ENCODE measurements at regions not wholly inside any gene's neighbourhood (a gene's known extent, or its start where the extent isn't known, plus 50 kb on each side); places are given as distances from the start of the nearest gene placed in this dataset.

- peak; percentile 89 for ATAC-seq
- peak; percentile 38; the same call in 1 of the 2 replicates for TF ChIP-seq ZNF8 (CRISPR knock-in tag; IDR thresholded peaks at IDR 0.05)
- peak; percentile 98 for TF ChIP-seq TCF4 (CRISPR knock-in tag; IDR thresholded peaks at IDR 0.05; ENCODE audit: borderline replicate concordance)
- no peak for TF ChIP-seq ZFP30 (CRISPR knock-in tag; IDR thresholded peaks at IDR 0.05)
- no peak for TF ChIP-seq CSDC2 (CRISPR knock-in tag; IDR thresholded peaks at IDR 0.05)
- TF ChIP-seq OSR1 (CRISPR knock-in tag; IDR thresholded peaks at IDR 0.05), result no peak
- no peak; the same call in 1 of the 2 replicates for TF ChIP-seq CREB5 (CRISPR knock-in tag; IDR thresholded peaks at IDR 0.05; ENCODE audit: low read depth)
- peak; percentile 71 for TF ChIP-seq TOX (CRISPR knock-in tag; IDR thresholded peaks at IDR 0.05; ENCODE audit: borderline replicate concordance)
- TF ChIP-seq ESRRG (CRISPR knock-in tag; IDR thresholded peaks at IDR 0.05), result peak; percentile 71; the same call in 1 of the 2 replicates
- TF ChIP-seq POU6F1 (CRISPR knock-in tag; IDR thresholded peaks at IDR 0.05; ENCODE audit: borderline replicate concordance, low read depth), result no peak; the same call in 1 of the 2 replicates
- peak; percentile 95 for TF ChIP-seq TSHZ2 (CRISPR knock-in tag; IDR thresholded peaks at IDR 0.05)
- peak; percentile 42; the same call in 1 of the 2 replicates for TF ChIP-seq ZC3H10 (CRISPR knock-in tag; IDR thresholded peaks at IDR 0.05)
- TF ChIP-seq ARNTL (CRISPR knock-in tag; IDR thresholded peaks at IDR 0.05; ENCODE audit: borderline replicate concordance, low read depth), result no peak
- no peak for TF ChIP-seq ZNF565 (CRISPR knock-in tag; conservative IDR thresholded peaks at IDR 0.05; ENCODE audit: low read depth)
- TF ChIP-seq GLIS3 (CRISPR knock-in tag; IDR thresholded peaks at IDR 0.05), result no peak
- TF ChIP-seq ZNF70 (CRISPR knock-in tag; IDR thresholded peaks at IDR 0.05), result no peak
- TF ChIP-seq PATZ1 (CRISPR knock-in tag; IDR thresholded peaks at IDR 0.05; ENCODE audit: borderline replicate concordance), result peak; percentile 86
- TF ChIP-seq SNAI2 (CRISPR knock-in tag; IDR thresholded peaks at IDR 0.05), result peak; percentile 45
- no peak for TF ChIP-seq PPARA (CRISPR knock-in tag; IDR thresholded peaks at IDR 0.05; ENCODE audit: borderline replicate concordance)
- TF ChIP-seq CSRNP3 (CRISPR knock-in tag; IDR thresholded peaks at IDR 0.05), result peak; percentile 84
- TF ChIP-seq RARB (CRISPR knock-in tag; IDR thresholded peaks at IDR 0.05), result peak; percentile 58
- 0 out of 2 replicates have a peak, but pooled peaks have one; percentile 57 for TF ChIP-seq ZFP3 (CRISPR knock-in tag; IDR thresholded peaks at IDR 0.05)
- peak; percentile 96 for TF ChIP-seq ISL1 (CRISPR knock-in tag; IDR thresholded peaks at IDR 0.05)
- no peak for TF ChIP-seq BACH2 (CRISPR knock-in tag; IDR thresholded peaks at IDR 0.05; ENCODE audit: borderline replicate concordance)
Measured at GRCh38 chr15:38883987-38884386, 319.4 kb upstream of the RASGRP1 start.

- 0 out of 2 replicates have a peak, but pooled peaks have one; percentile 37 for TF ChIP-seq CREB5 (CRISPR knock-in tag; IDR thresholded peaks at IDR 0.05; ENCODE audit: low read depth)
- no peak for TF ChIP-seq ZNF70 (CRISPR knock-in tag; IDR thresholded peaks at IDR 0.05)
- peak; percentile 75 for TF ChIP-seq ZFP3 (CRISPR knock-in tag; IDR thresholded peaks at IDR 0.05)
- TF ChIP-seq ARNTL (CRISPR knock-in tag; IDR thresholded peaks at IDR 0.05; ENCODE audit: borderline replicate concordance, low read depth), result no peak
- ATAC-seq, result peak; percentile 49
Measured at GRCh38 chr15:38885001-38885400, 320.4 kb upstream of the RASGRP1 start.
